Middle frontal gyrus (tissue), 1 donor: ENCODE measurements at regions not wholly inside any gene's neighbourhood (a gene's known extent, or its start where the extent isn't known, plus 50 kb on each side); places are given as distances from the start of the nearest gene placed in this dataset.
A peak's percentile ranks its signal among the peaks of the same experiment; 100 is the strongest.
"Not testable (repeated sequence)": the region's sequence is repeated elsewhere in the genome, so short reads cannot be mapped to it uniquely, and the experiment has no call there.

ENCODE experiments used
- DNase-seq: peaks from one replicate; pipeline ENCODE4 v3.0.0-alpha.2; 2015; ENCODE audit warnings: low spot score; ENCODE audit errors: extremely low spot score

- DNase-seq: not testable (repeated sequence)
Observed at GRCh38 chr12:9449657-9450126, 158.0 kb downstream of the KLRB1 start.

DNA sequence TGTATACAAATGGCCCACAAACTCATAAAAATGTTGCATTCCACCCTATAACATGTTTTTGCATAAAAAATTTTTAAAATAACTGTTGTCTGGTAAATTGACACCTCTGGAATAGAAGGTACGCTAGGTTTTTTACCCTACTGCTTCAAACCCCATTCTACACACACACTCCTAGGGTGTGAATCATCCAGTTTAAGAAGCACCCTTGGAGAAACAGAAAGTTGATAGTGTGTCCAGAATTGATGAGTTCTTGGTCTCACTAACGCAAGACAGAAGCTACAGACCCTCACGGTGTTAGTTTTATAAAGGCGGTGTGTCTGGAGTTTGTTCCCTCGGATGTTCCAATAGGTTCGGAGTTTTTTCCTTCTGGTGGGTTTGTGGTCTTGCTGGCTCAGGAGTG is 158.5 kb downstream of the KLRB1 start:
- no peak for DNase-seq

- not testable (repeated sequence) for DNase-seq
Observed at GRCh38 chr12:9448648-9449047, 159.1 kb downstream of the KLRB1 start.

- peak; percentile 72 for DNase-seq
Observed at GRCh38 chr12:9447791-9448614, 159.7 kb downstream of the KLRB1 start.

- DNase-seq: not testable (repeated sequence)
Observed at GRCh38 chr12:9446883-9447761, 160.6 kb downstream of the KLRB1 start.

- DNase-seq: not testable (repeated sequence)
Observed at GRCh38 chr12:9440428-9440827, 167.3 kb downstream of the KLRB1 start.

- not testable (repeated sequence) for DNase-seq
Observed at GRCh38 chr12:9435682-9436081, 172.0 kb downstream of the KLRB1 start.

GRCh38 chr12:9430385-9430784 is 177.3 kb downstream of the KLRB1 start:
- not testable (repeated sequence) for DNase-seq

DNA sequence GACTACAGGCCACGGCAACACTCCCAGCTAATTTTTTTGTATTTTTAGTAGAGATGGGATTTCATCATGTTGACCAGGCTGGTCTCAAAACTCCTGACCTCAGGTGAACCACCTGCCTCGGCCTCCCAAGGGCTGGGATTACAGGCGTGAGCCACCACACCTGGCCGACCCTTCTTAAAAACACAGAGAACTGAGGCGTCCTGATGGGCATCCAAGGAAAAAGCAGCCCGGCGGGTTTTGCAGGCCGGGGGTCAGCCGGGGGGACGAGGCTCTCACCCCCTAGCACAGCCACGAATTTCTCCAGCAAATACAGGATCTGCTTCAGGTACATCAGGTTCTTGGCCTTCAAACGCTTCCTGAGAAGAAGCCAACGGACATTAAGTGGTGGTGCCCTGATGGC is 178.9 kb downstream of the KLRB1 start:
- not testable (repeated sequence) for DNase-seq

GRCh38 chr12:9425429-9425828 is 182.3 kb downstream of the KLRB1 start:
- DNase-seq: not testable (repeated sequence)

- DNase-seq: not testable (repeated sequence)
Observed at GRCh38 chr12:9424175-9424740, 183.5 kb downstream of the KLRB1 start.

DNA sequence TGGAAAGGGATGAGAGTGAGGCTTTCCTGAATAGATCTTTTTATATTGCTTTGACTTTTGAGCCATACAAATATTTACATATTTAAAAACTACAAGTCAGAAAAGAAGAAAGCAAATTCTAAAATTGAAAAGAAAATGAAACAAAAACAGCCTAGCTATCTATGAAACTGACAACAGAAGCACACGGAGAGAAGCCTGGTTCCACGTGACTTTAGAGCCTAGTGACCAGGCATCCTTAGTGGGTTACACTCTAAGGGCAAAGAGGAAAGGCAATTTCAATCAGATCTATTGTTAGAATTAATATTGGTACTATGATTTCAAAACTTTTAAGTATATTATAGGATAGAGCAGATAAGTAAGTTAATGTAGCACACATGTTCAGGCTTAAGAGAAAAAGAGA is 185.0 kb downstream of the KLRB1 start:
- DNase-seq: not testable (repeated sequence)

- not testable (repeated sequence) for DNase-seq
Observed at GRCh38 chr12:9421520-9422086, 186.1 kb downstream of the KLRB1 start.

- DNase-seq: not testable (repeated sequence)
Observed at GRCh38 chr12:9420817-9421519, 186.7 kb downstream of the KLRB1 start.

GRCh38 chr12:9418669-9419041 is 189.1 kb downstream of the KLRB1 start:
- DNase-seq: not testable (repeated sequence)

DNA sequence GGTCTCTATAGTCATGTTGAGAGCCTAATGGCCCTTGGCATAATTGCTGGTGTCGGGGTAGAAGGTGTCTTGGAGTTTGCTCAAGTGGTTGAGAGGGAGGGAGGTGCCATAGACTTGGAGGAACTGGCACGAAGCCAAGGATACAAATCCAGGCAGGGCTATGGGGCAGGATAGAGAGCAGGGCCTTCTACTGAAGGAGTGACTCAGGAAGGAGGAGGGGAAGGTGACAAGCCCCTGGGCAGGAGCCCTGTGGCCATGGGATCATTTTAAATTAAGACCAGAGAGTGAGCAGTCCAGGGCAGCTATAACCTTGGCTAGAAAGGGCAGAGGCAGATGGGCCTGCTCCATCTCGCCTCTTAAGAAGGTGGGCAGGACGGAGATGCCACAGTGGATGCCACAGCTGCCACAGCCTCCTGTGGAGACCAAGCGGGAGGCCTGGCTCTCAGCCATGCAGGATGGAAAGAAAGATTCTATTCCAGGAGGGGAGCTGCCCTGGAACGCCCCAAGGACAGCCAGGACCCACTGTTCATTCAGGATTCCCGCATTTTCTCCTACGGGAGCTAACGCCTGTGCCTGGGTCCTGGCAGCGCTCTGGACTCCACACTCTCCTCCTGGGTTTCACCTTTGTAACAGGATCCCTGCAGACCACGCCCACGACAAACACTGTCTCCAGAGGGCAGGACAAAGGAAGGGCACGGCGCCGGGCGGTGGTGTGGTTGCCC is 189.6 kb downstream of the KLRB1 start:
- not testable (repeated sequence) for DNase-seq

DNA sequence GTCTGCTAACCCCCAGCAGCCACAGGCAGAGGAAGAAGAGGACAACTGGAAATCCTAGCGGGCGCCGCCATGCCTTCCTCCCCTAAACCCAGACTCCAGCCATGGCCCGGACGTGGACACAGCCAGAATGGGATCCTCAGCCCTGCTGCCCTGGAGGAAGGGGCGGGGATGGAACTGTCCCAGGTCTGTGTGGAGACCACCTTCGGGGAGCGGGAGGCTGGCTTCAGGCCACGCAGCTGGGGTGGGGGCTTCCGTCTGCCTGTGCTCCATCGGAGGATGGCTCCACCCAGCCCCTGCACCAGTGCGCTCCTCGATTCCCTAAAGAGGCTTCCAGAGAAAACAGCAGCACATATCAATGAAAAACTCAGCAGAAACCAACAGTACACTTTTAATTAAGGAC is 190.4 kb downstream of the KLRB1 start:
- DNase-seq: not testable (repeated sequence)

DNA sequence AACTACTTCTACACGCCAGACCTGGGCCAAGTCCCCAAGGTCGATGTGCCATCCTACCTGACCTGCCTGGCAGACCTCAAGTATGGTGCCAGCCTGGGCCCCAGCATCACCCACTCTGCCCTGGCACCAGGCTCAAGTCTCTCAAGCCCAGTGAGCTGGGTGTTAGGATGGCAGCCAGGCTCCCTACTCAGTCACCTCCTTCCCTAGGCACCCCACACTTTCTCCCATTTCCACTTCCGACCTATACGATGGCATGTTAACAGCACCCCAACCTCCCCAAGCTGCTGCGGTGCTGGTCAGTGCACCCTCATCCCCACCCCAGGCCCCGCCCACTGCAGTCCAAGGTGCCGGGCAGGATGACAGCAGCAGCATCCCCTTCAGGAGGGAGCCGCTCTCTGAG is 191.4 kb downstream of the KLRB1 start:
- not testable (repeated sequence) for DNase-seq

GRCh38 chr12:9415898-9416297 is 191.8 kb downstream of the KLRB1 start:
- DNase-seq: not testable (repeated sequence)

- not testable (repeated sequence) for DNase-seq
Observed at GRCh38 chr12:9413862-9414261, 193.9 kb downstream of the KLRB1 start.
